ENCODE measurements at regions not wholly inside any gene's neighbourhood (a gene's known extent, or its start where the extent isn't known, plus 50 kb on each side); places are given as distances from the start of the nearest gene placed in this dataset.
A peak's percentile ranks its signal among the peaks of the same experiment; 100 is the strongest.

DNA sequence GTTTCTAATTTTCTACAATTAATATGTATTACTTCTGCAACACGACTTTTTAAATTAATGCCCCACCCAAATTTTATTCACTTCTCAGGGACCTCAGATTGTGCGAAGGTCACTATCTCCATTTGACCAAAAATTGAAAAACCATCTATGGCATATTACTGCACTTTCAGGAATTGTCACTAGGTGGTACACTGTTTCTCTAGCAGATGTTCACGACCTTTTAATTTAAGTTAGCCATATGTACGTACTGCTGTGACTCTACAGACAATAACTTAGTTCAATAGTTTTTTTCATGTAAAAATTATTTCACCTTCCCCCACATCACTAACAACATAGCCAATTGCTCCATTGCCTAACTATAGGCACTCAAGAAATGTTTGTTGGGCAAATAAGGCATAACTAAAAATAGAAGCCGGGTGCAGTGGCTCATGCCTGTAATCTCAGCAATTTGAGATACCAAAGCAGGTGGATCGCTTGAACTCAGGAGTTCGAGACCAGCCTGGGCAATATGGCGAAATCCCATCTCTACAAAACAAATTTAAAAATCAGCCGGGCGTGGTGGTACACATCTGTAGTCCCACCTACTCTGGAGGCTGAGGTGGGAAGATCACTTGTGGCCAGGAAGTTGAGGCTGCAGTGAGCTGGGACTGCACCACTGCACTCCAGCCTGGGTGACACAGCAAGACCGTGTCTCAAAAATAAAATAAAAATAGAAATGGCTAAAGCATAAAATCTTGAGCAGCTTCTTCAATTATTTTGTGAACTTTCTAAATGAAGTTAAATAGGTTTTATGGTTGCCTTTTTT, 75.7 kb upstream of the PKN2 start:
- Histone ChIP-seq H3K36me3 (replicated peaks in 1 of 2; ENCODE audit: control insufficient read depth in 2 of 2, insufficient read depth in 2 of 2, low read length in 2 of 2) (no peaks in the 10 kb centered on the region), H3K4me3 (ENCODE audit: low read length in 2 of 2) (no peak overlapping the region), H3K9ac (ENCODE audit: low read depth, low read length, poor library complexity) (no peak overlapping the region), H3K4me2 (ENCODE audit: insufficient read depth, low read length, poor library complexity, severe bottlenecking) (no peak overlapping the region), H3K4ac (ENCODE audit: low read length) (no peak overlapping the region), H3K14ac (ENCODE audit: low read length) (no peak overlapping the region), H2AFZ (ENCODE audit: low read length) (no peak overlapping the region), H3K4me1 (ENCODE audit: control insufficient read depth in 2 of 2, insufficient read depth in 1 of 2, low read depth in 1 of 2, low read length in 2 of 2) (peaks cover 3 to 9% of the 10 kb centered on the region in 2 donors), H3K27me3 (ENCODE audit: control insufficient read depth in 3 of 3, insufficient read depth in 3 of 3, low read depth in 1 of 3, low read length in 3 of 3) (no peaks in the 10 kb centered on the region), H2BK120ac (ENCODE audit: low read depth, low read length) (no peak overlapping the region), H2AK5ac (ENCODE audit: low read depth, low read length) (no peak overlapping the region), H3K27ac (replicated peaks; ENCODE audit: low read length) (no peak overlapping the region), H4K91ac (ENCODE audit: low read depth, low read length, poor library complexity) (no peak overlapping the region), H3K9me3 (replicated peaks in 1 of 2; ENCODE audit: control insufficient read depth in 2 of 2, insufficient read depth in 1 of 2, low read depth in 1 of 2, low read length in 2 of 2) (no peaks in the 10 kb centered on the region), H3K79me1 (ENCODE audit: low read depth, low read length) (no peaks in the 10 kb centered on the region), H4K8ac (ENCODE audit: low read depth, low read length) (no peak overlapping the region), H2BK5ac (ENCODE audit: low read length) (no peak overlapping the region), H3K18ac (ENCODE audit: low read length) (no peak overlapping the region), H2BK12ac (ENCODE audit: low read length) (no peak overlapping the region), H3K23ac (ENCODE audit: low read depth, low read length, poor library complexity) (no peak overlapping the region), H2BK15ac (ENCODE audit: low read length) (no peak overlapping the region)
- WGBS, 2 donors (ENCODE audit: extremely low coverage in 2 of 2, insufficient read length in 2 of 2, insufficient replicate concordance in 1 of 2), result no CpG with 5 or more reads among the region's 11 CpGs
- DNase-seq (ENCODE audit: low spot score), result peak; percentile 5

DNA sequence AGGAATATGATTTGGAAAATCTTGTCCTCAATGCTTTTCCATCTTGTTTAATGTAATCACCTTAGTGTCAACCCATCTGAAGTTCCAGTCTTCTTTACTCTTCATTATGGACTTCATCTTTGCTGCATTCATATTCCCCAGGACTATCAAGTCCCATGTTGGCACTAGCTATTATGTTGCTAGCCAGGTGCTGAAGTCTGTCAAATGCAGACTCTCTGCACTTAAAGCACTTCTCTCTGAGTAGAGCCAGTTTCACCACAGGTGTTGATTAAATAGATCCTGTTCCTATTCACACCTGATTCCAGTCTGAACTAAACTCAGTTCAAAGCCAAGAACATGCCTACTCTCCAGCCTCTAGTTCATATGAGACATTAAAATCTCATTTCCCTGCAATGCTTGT, 75.0 kb upstream of the PKN2 start:
- no peak overlapping the region for H2AFZ ChIP-seq (ENCODE audit: low read length)
- H3K14ac ChIP-seq (ENCODE audit: low read length), result no peak overlapping the region
- no peaks in the 10 kb centered on the region for H3K36me3 ChIP-seq (replicated peaks in 1 of 2; ENCODE audit: control insufficient read depth in 2 of 2, insufficient read depth in 2 of 2, low read length in 2 of 2)
- H3K4me2 ChIP-seq (ENCODE audit: insufficient read depth, low read length, poor library complexity, severe bottlenecking), result no peak overlapping the region
- no peaks in the 10 kb centered on the region for H3K79me1 ChIP-seq (ENCODE audit: low read depth, low read length)
- no peak for DNase-seq (ENCODE audit: low spot score)
- no peak overlapping the region for H3K27ac ChIP-seq (replicated peaks; ENCODE audit: low read length)
- no peak overlapping the region for H3K9ac ChIP-seq (ENCODE audit: low read depth, low read length, poor library complexity)
- no peak overlapping the region for H2BK12ac ChIP-seq (ENCODE audit: low read length)
- H2BK15ac ChIP-seq (ENCODE audit: low read length), result no peak overlapping the region
- no peaks in the 10 kb centered on the region for H3K9me3 ChIP-seq (replicated peaks in 1 of 2; ENCODE audit: control insufficient read depth in 2 of 2, insufficient read depth in 1 of 2, low read depth in 1 of 2, low read length in 2 of 2)
- peaks cover 3 to 9% of the 10 kb centered on the region in 2 donors for H3K4me1 ChIP-seq (ENCODE audit: control insufficient read depth in 2 of 2, insufficient read depth in 1 of 2, low read depth in 1 of 2, low read length in 2 of 2)
- H2BK5ac ChIP-seq (ENCODE audit: low read length), result no peak overlapping the region
- H3K18ac ChIP-seq (ENCODE audit: low read length), result no peak overlapping the region
- no peak overlapping the region for H4K8ac ChIP-seq (ENCODE audit: low read depth, low read length)
- H2AK5ac ChIP-seq (ENCODE audit: low read depth, low read length), result no peak overlapping the region
- H4K91ac ChIP-seq (ENCODE audit: low read depth, low read length, poor library complexity), result no peak overlapping the region
- no peaks in the 10 kb centered on the region for H3K27me3 ChIP-seq (ENCODE audit: control insufficient read depth in 3 of 3, insufficient read depth in 3 of 3, low read depth in 1 of 3, low read length in 3 of 3)
- H3K4ac ChIP-seq (ENCODE audit: low read length), result no peak overlapping the region
- no peak overlapping the region for H2BK120ac ChIP-seq (ENCODE audit: low read depth, low read length)
- no peak overlapping the region for H3K23ac ChIP-seq (ENCODE audit: low read depth, low read length, poor library complexity)
- H3K4me3 ChIP-seq (ENCODE audit: low read length in 2 of 2), result no peak overlapping the region

DNA sequence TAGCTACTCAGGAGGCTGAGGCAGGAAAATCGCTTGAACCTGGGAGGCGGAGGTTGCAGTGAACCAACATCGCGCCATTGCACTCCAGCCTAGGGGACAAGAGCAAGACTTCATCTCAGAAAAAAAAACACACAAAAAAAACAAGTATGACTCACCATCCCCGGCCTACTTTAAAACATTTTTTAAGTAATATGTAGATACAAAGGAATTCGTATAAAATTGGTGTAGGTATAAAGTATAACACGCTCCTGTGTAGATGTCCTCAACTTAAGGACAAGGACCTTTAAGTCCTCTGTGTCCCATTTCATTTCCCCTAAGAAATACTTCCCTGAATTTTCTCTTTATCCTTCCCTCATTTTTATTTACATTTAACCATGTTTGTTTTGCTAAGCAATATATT, 73.4 kb upstream of the PKN2 start:
- no peaks in the 10 kb centered on the region for H3K27me3 ChIP-seq (ENCODE audit: control insufficient read depth in 3 of 3, insufficient read depth in 3 of 3, low read depth in 1 of 3, low read length in 3 of 3)
- WGBS, 2 donors (ENCODE audit: extremely low coverage in 2 of 2, insufficient read length in 2 of 2, insufficient replicate concordance in 1 of 2), result no CpG with 5 or more reads among the region's 7 CpGs

DNA sequence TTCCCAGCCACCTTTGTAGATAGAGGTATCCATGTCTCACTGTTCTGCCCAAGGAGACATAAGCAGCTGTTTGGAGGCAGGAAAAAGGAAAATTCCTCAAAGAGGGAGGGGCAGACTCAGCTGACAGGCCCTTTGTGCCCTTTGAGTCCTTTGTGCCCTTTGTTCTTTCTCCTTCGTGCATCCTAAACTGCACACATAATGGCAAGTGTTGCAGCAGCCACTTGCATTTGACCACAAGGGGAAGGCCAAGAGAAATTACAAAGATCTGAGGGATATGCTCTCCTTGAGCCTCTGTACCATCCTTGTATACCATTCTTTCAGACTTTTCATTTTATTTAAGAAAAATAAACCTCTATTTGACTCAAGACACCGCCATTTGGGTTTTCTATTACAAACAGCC, 71.8 kb upstream of the PKN2 start:
- no peak overlapping the region for H2BK15ac ChIP-seq (ENCODE audit: low read length)
- peaks cover 3 to 9% of the 10 kb centered on the region in 2 donors for H3K4me1 ChIP-seq (ENCODE audit: control insufficient read depth in 2 of 2, insufficient read depth in 1 of 2, low read depth in 1 of 2, low read length in 2 of 2)
- H3K23ac ChIP-seq (ENCODE audit: low read depth, low read length, poor library complexity), result no peak overlapping the region
- no peak overlapping the region for H3K4ac ChIP-seq (ENCODE audit: low read length)
- H2BK5ac ChIP-seq (ENCODE audit: low read length), result no peak overlapping the region
- H3K9me3 ChIP-seq (replicated peaks in 1 of 2; ENCODE audit: control insufficient read depth in 2 of 2, insufficient read depth in 1 of 2, low read depth in 1 of 2, low read length in 2 of 2), result peaks cover 0 to 2% of the 10 kb centered on the region in 2 donors
- H3K9ac ChIP-seq (ENCODE audit: low read depth, low read length, poor library complexity), result no peak overlapping the region
- H3K79me1 ChIP-seq (ENCODE audit: low read depth, low read length), result no peaks in the 10 kb centered on the region
- no peak overlapping the region for H4K8ac ChIP-seq (ENCODE audit: low read depth, low read length)
- H3K4me2 ChIP-seq (ENCODE audit: insufficient read depth, low read length, poor library complexity, severe bottlenecking), result no peak overlapping the region
- H3K27me3 ChIP-seq (ENCODE audit: control insufficient read depth in 3 of 3, insufficient read depth in 3 of 3, low read depth in 1 of 3, low read length in 3 of 3), result no peaks in the 10 kb centered on the region
- no peak overlapping the region for H2AFZ ChIP-seq (ENCODE audit: low read length)
- H3K36me3 ChIP-seq (replicated peaks in 1 of 2; ENCODE audit: control insufficient read depth in 2 of 2, insufficient read depth in 2 of 2, low read length in 2 of 2), result no peaks in the 10 kb centered on the region
- H2BK12ac ChIP-seq (ENCODE audit: low read length), result no peak overlapping the region
- H3K18ac ChIP-seq (ENCODE audit: low read length), result no peak overlapping the region
- H4K91ac ChIP-seq (ENCODE audit: low read depth, low read length, poor library complexity), result no peak overlapping the region
- H2BK120ac ChIP-seq (ENCODE audit: low read depth, low read length), result no peak overlapping the region
- WGBS, 2 donors (ENCODE audit: extremely low coverage in 2 of 2, insufficient read length in 2 of 2, insufficient replicate concordance in 1 of 2), result no CpG with 5 or more reads among the region's 2 CpGs
- no peak overlapping the region for H3K4me3 ChIP-seq (ENCODE audit: low read length in 2 of 2)
- no peak overlapping the region for H3K14ac ChIP-seq (ENCODE audit: low read length)
- no peak overlapping the region for H2AK5ac ChIP-seq (ENCODE audit: low read depth, low read length)
- DNase-seq (ENCODE audit: low spot score), result peak; percentile 48
- H3K27ac ChIP-seq (replicated peaks; ENCODE audit: low read length), result no peak overlapping the region

More for the DNA sequence above, 73.4 kb upstream of the PKN2 start:
- H3K18ac ChIP-seq (ENCODE audit: low read length), result no peak overlapping the region
- no peak overlapping the region for H3K23ac ChIP-seq (ENCODE audit: low read depth, low read length, poor library complexity)
- H3K36me3 ChIP-seq (replicated peaks in 1 of 2; ENCODE audit: control insufficient read depth in 2 of 2, insufficient read depth in 2 of 2, low read length in 2 of 2), result no peaks in the 10 kb centered on the region
- no peak overlapping the region for H3K4ac ChIP-seq (ENCODE audit: low read length)
- DNase-seq (ENCODE audit: low spot score), result no peak
- H3K4me1 ChIP-seq (ENCODE audit: control insufficient read depth in 2 of 2, insufficient read depth in 1 of 2, low read depth in 1 of 2, low read length in 2 of 2), result peaks cover 3 to 9% of the 10 kb centered on the region in 2 donors
- H3K14ac ChIP-seq (ENCODE audit: low read length), result no peak overlapping the region
- no peak overlapping the region for H2BK15ac ChIP-seq (ENCODE audit: low read length)
- H2AFZ ChIP-seq (ENCODE audit: low read length), result no peak overlapping the region
- no peak overlapping the region for H3K27ac ChIP-seq (replicated peaks; ENCODE audit: low read length)
- H4K91ac ChIP-seq (ENCODE audit: low read depth, low read length, poor library complexity), result no peak overlapping the region
- H2BK5ac ChIP-seq (ENCODE audit: low read length), result no peak overlapping the region
- no peaks in the 10 kb centered on the region for H3K9me3 ChIP-seq (replicated peaks in 1 of 2; ENCODE audit: control insufficient read depth in 2 of 2, insufficient read depth in 1 of 2, low read depth in 1 of 2, low read length in 2 of 2)
- no peak overlapping the region for H3K4me3 ChIP-seq (ENCODE audit: low read length in 2 of 2)
- H3K9ac ChIP-seq (ENCODE audit: low read depth, low read length, poor library complexity), result no peak overlapping the region
- H2BK12ac ChIP-seq (ENCODE audit: low read length), result no peak overlapping the region
- H3K4me2 ChIP-seq (ENCODE audit: insufficient read depth, low read length, poor library complexity, severe bottlenecking), result no peak overlapping the region
- no peaks in the 10 kb centered on the region for H3K79me1 ChIP-seq (ENCODE audit: low read depth, low read length)
- H4K8ac ChIP-seq (ENCODE audit: low read depth, low read length), result no peak overlapping the region
- no peak overlapping the region for H2BK120ac ChIP-seq (ENCODE audit: low read depth, low read length)
- no peak overlapping the region for H2AK5ac ChIP-seq (ENCODE audit: low read depth, low read length)
